H1 (cell line): ENCODE measurements at regions not wholly inside any gene's neighbourhood (a gene's known extent, or its start where the extent isn't known, plus 50 kb on each side); places are given as distances from the start of the nearest gene placed in this dataset.

Source experiments
- CTCF ChIA-PET: fragments of 300-600 bp; sonication (Branson Sonifier 250); formaldehyde crosslinking; loops from one replicate; lab custom pipeline; 2021; ENCODE audit not compliant: partially characterized antibody; lab: Charles Lee
- POLR2A ChIA-PET: fragments of 300-600 bp; sonication (Branson Sonifier 250); formaldehyde crosslinking; loops from one replicate; lab custom pipeline; 2021; ENCODE audit warnings: inconsistent platforms; ENCODE audit not compliant: partially characterized antibody; lab: Charles Lee
- DNase-seq, 2 experiments: peaks; one replicate each; pipeline versions ENCODE4 v3.0.0 to v3.0.0-alpha.2; 2010 to 2022; ENCODE audit warnings: low spot score in 2 of 2, low read depth in 1 of 2, mixed read lengths in 1 of 2
- FAIRE-seq: peaks from 2 replicates; lab custom pipeline; 2011; peaks lifted over from hg19 to GRCh38; lab: Jason Lieb, UNC
- H2AFZ ChIP-seq: 2 replicates; pipeline ENCODE4 v1.8.1; 2012; ENCODE audit warnings: low read length, inconsistent platforms
- H2AK5ac ChIP-seq: 2 replicates; pipeline ENCODE4 v1.6.1; 2013; ENCODE audit warnings: low read depth, low read length
- H2BK120ac ChIP-seq: replicated peaks from 2 replicates; pipeline ENCODE3; 2013; ENCODE audit warnings: low read depth, low read length, inconsistent platforms
- H2BK12ac ChIP-seq: 2 replicates; pipeline ENCODE4 v1.6.1; 2013; ENCODE audit warnings: low read depth, low read length
- H2BK15ac ChIP-seq: 2 replicates; pipeline ENCODE4 v1.6.1; 2013; ENCODE audit warnings: low read length
- H2BK20ac ChIP-seq: 2 replicates; pipeline ENCODE4 v1.6.1; 2013; ENCODE audit warnings: low read length
- H2BK5ac ChIP-seq: 2 replicates; pipeline ENCODE4 v1.6.1; 2013; ENCODE audit warnings: low read depth, low read length
- H3K14ac ChIP-seq: 2 replicates; pipeline ENCODE4 v1.6.1; 2013; ENCODE audit warnings: inconsistent platforms; ENCODE audit not compliant: insufficient read length
- H3K18ac ChIP-seq: 2 replicates; pipeline ENCODE4 v1.6.1; 2013; ENCODE audit warnings: low read length; ENCODE audit errors: extremely low read depth
- H3K23ac ChIP-seq: 2 replicates; pipeline ENCODE4 v1.6.1; 2013; ENCODE audit warnings: inconsistent platforms; ENCODE audit not compliant: insufficient read length
- H3K23me2 ChIP-seq: 2 replicates; pipeline ENCODE4 v1.6.1; 2013; ENCODE audit warnings: low read depth, low read length
- H3K27ac ChIP-seq: 2 replicates; pipeline ENCODE4 v1.6.1; 2011; ENCODE audit warnings: low read depth, low read length, inconsistent platforms
- H3K27me3 ChIP-seq, 4 experiments: replicated peaks in 1 of 4; 1 replicate in 1 of 4; 2 replicates in 3 of 4; pipeline versions ENCODE4 v1.6.1 to v1.8.1; 2011 to 2013; ENCODE audit warnings: low read length in 3 of 4, mild to moderate bottlenecking in 3 of 4, inconsistent platforms in 2 of 4, mixed read lengths in 2 of 4, moderate library complexity in 1 of 4; ENCODE audit not compliant: control insufficient read depth in 3 of 4, insufficient read depth in 3 of 4; ENCODE audit errors: extremely low read depth in 1 of 4
- H3K36me3 ChIP-seq, 4 experiments: 2 replicates each; pipeline versions ENCODE4 v1.6.1 to v1.8.1; 2011 to 2013; ENCODE audit warnings: mild to moderate bottlenecking in 4 of 4, low read length in 3 of 4, moderate library complexity in 2 of 4, control low read depth in 1 of 4, inconsistent platforms in 1 of 4; ENCODE audit not compliant: insufficient read depth in 4 of 4, control insufficient read depth in 2 of 4
- H3K4ac ChIP-seq: replicated peaks from 2 replicates; pipeline ENCODE3; 2013; ENCODE audit warnings: low read length, low read depth, mixed read lengths, inconsistent platforms; ENCODE audit not compliant: insufficient read length
- H3K4me1 ChIP-seq, 4 experiments: replicated peaks in 1 of 4; 1 replicate in 1 of 4; 2 replicates in 3 of 4; pipeline versions ENCODE4 v1.6.1 to v1.8.1; 2011 to 2013; ENCODE audit warnings: low read length in 3 of 4, inconsistent platforms in 2 of 4, mixed read lengths in 1 of 4; ENCODE audit not compliant: insufficient read depth in 4 of 4, control insufficient read depth in 3 of 4
- H3K4me2 ChIP-seq, 2 experiments: 2 replicates each; pipeline versions ENCODE4 v1.6.1 to v1.8.1; 2011 to 2013; ENCODE audit warnings: low read depth in 2 of 2, low read length in 2 of 2, control low read depth in 1 of 2, inconsistent platforms in 1 of 2, mild to moderate bottlenecking in 1 of 2; ENCODE audit not compliant: insufficient read depth in 1 of 2
- H3K4me3 ChIP-seq, 4 experiments: fragments of 200-600, 300-600 bp in 1 of 4; sonication (generic), shearing (Covaris generic), sonication (Bioruptor Twin) in 1 of 4; 2 replicates each; pipeline versions ENCODE4 v1.5.1 to v1.8.1; 2011 to 2016; ENCODE audit warnings: low read length in 4 of 4, low read depth in 3 of 4, control low read depth in 2 of 4, inconsistent platforms in 2 of 4, mild to moderate bottlenecking in 2 of 4, mixed read lengths in 1 of 4, moderate library complexity in 1 of 4; ENCODE audit not compliant: insufficient read depth in 2 of 4; ENCODE audit errors: extremely low read depth in 1 of 4
- H3K56ac ChIP-seq: replicated peaks from 2 replicates; pipeline ENCODE3; 2013; ENCODE audit warnings: low read depth, mild to moderate bottlenecking, mixed read lengths, low read length, inconsistent platforms; ENCODE audit not compliant: insufficient read length
- H3K79me1 ChIP-seq: 2 replicates; pipeline ENCODE4 v1.6.1; 2013; ENCODE audit warnings: low read depth, low read length, control low read depth
- H3K79me2 ChIP-seq, 2 experiments: 2 replicates each; pipeline versions ENCODE4 v1.6.1 to v1.8.1; 2012 to 2013; ENCODE audit warnings: low read length in 2 of 2, mild to moderate bottlenecking in 2 of 2, inconsistent platforms in 1 of 2; ENCODE audit not compliant: insufficient read depth in 2 of 2, control insufficient read depth in 1 of 2
- H3K9ac ChIP-seq, 4 experiments: replicated peaks in 1 of 4; 1 replicate in 1 of 4; 2 replicates in 3 of 4; pipeline versions ENCODE4 v1.6.1 to v1.8.1; 2011 to 2013; ENCODE audit warnings: low read depth in 3 of 4, low read length in 3 of 4, control low read depth in 2 of 4, mild to moderate bottlenecking in 2 of 4, moderate library complexity in 2 of 4, inconsistent platforms in 1 of 4; ENCODE audit errors: extremely low read depth in 1 of 4
- H3K9me3 ChIP-seq, 2 experiments: 2 replicates each; pipeline versions ENCODE4 v1.6.1 to v1.8.1; 2012 to 2013; ENCODE audit warnings: mild to moderate bottlenecking in 2 of 2, moderate library complexity in 2 of 2, control low read depth in 1 of 2, inconsistent platforms in 1 of 2, low read depth in 1 of 2, low read length in 1 of 2, mixed read lengths in 1 of 2; ENCODE audit not compliant: insufficient read depth in 2 of 2
- H4K20me1 ChIP-seq, 2 experiments: replicated peaks in 1 of 2; 2 replicates each; pipeline versions ENCODE3 to v1.8.1; 2011 to 2013; ENCODE audit warnings: inconsistent platforms in 2 of 2, low read length in 2 of 2, mild to moderate bottlenecking in 1 of 2; ENCODE audit not compliant: insufficient read depth in 2 of 2, control insufficient read depth in 1 of 2
- H4K5ac ChIP-seq: 2 replicates; pipeline ENCODE4 v1.6.1; 2013; ENCODE audit warnings: low read length, low read depth, mixed read lengths, inconsistent platforms; ENCODE audit not compliant: insufficient read length
- H4K8ac ChIP-seq: 2 replicates; pipeline ENCODE4 v1.8.0; 2013; ENCODE audit warnings: mild to moderate bottlenecking, moderate library complexity, low read length, inconsistent platforms; ENCODE audit not compliant: insufficient read depth; ENCODE audit errors: extremely low read depth
- H4K91ac ChIP-seq: replicated peaks from 2 replicates; pipeline ENCODE3; 2013; ENCODE audit warnings: low read length, mixed read lengths, inconsistent platforms; ENCODE audit not compliant: insufficient read length
- EGR1 ChIP-seq: IDR thresholded peaks from 2 replicates; pipeline ENCODE4 v1.6.1; 2011; ENCODE audit warnings: low read depth, low read length, borderline replicate concordance
- EP300 ChIP-seq, 2 experiments: IDR thresholded peaks; 1 replicate in 1 of 2; 2 replicates in 1 of 2; pipeline ENCODE4 v1.6.1; 2011 to 2012; ENCODE audit warnings: low read depth in 2 of 2, low read length in 2 of 2, mild to moderate bottlenecking in 2 of 2, borderline replicate concordance in 1 of 2, inconsistent platforms in 1 of 2, moderate library complexity in 1 of 2
- GABPA ChIP-seq: IDR thresholded peaks from 2 replicates; pipeline ENCODE4 v1.6.1; 2011; ENCODE audit warnings: mild to moderate bottlenecking, low read length, moderate library complexity, borderline replicate concordance; ENCODE audit not compliant: insufficient read depth
- WGBS, 2 experiments: shearing (Covaris generic) in 1 of 2; methylation state at CpG; one replicate each; pipeline versions ENCODE4 v1.1.6 to v1.1.7; 2013 to 2015; ENCODE audit warnings: low lambda C conversion rate in 2 of 2, mixed read lengths in 2 of 2, inconsistent platforms in 1 of 2, low coverage in 1 of 2, missing lambda C conversion rate in 1 of 2; ENCODE audit not compliant: insufficient replicate concordance in 2 of 2, insufficient coverage in 1 of 2, insufficient read length in 1 of 2; ENCODE audit errors: extremely low coverage in 1 of 2, missing lambda C conversion rate in 1 of 2; 5-methylcytosine and 5-hydroxymethylcytosine counted together

DNA sequence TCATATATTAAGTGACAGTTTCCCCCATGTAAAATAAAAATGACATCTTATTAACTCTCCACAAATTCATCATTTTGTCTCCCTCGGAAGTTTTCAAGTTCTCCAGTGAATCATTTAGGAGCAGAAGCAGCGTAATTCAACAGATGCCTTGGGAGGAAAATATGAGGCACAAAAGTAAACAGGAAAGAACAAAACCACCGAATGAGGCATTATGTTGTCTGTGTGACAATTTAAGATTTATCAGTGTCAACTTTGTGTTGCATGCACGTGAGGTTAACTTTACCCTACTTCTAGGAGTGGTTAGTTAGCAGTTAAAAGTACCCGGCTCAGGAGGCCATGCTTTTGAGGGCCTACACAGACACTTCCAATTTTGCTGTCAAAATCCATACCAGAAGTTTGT is 258.6 kb downstream of the IPO8 start:
- FAIRE-seq = no peak
- 75% methylated on average over 5 of the region's 5 CpGs; no CpG with 5 or more reads in 1 of the 2 experiments for WGBS, 2 experiments
- no peak overlapping the region for H3K23ac ChIP-seq
- H3K4me2 ChIP-seq = no peak overlapping the region
- no peak for DNase-seq
- no peak overlapping the region for H2BK120ac ChIP-seq
- no peak overlapping the region for H2BK12ac ChIP-seq
- no peak overlapping the region for H4K91ac ChIP-seq
- H4K8ac ChIP-seq = no peak overlapping the region
- H3K79me1 ChIP-seq = no peaks in the 10 kb centered on the region
- TF ChIP-seq EP300 (IDR thresholded peaks at IDR 0.05; ENCODE audit: borderline replicate concordance in 1 of 2, low read depth in 2 of 2, low read length in 2 of 2) (no peak), GABPA (no peak), EGR1 (no peak)
- H3K14ac ChIP-seq = no peak overlapping the region
- H3K18ac ChIP-seq = no peak overlapping the region
- H4K20me1 ChIP-seq = no peaks in the 10 kb centered on the region
- H3K36me3 ChIP-seq = no peaks in the 10 kb centered on the region
- no peaks in the 10 kb centered on the region for H3K9me3 ChIP-seq
- H4K5ac ChIP-seq = no peak overlapping the region
- H3K9ac ChIP-seq = no peak overlapping the region
- H2BK5ac ChIP-seq = no peak overlapping the region
- H3K23me2 ChIP-seq = no peaks in the 10 kb centered on the region
- H3K4me3 ChIP-seq = no peak overlapping the region
- ChIA-PET CTCF (interaction anchor here (1.0 kb wide), 1 partner anchor 18 kb away, joined by 4 read pairs; no protein-coding TSS in a partner anchor), POLR2A (no interaction called here)
- H2AK5ac ChIP-seq = no peak overlapping the region
- no peak overlapping the region for H3K56ac ChIP-seq
- no peak overlapping the region for H2BK15ac ChIP-seq
- H3K4me1 ChIP-seq = no peaks in the 10 kb centered on the region
- H3K4ac ChIP-seq = no peak overlapping the region
- H3K27ac ChIP-seq = no peak overlapping the region
- no peaks in the 10 kb centered on the region for H3K27me3 ChIP-seq
- no peak overlapping the region for H2AFZ ChIP-seq
- H2BK20ac ChIP-seq = no peak overlapping the region
- no peaks in the 10 kb centered on the region for H3K79me2 ChIP-seq
